ENCODE measurements at regions not wholly inside any gene's neighbourhood (a gene's known extent, or its start where the extent isn't known, plus 50 kb on each side); places are given as distances from the start of the nearest gene placed in this dataset.

- no CpG with 5 or more reads among the region's 1 CpG for WGBS (ENCODE audit: insufficient coverage)
- no peaks in the 10 kb centered on the region for H3K36me3 ChIP-seq (ENCODE audit: control insufficient read depth in 4 of 4, insufficient read depth in 4 of 4, low read length in 3 of 4)
- H3K27me3 ChIP-seq (replicated peaks in 2 of 5; ENCODE audit: control insufficient read depth in 4 of 5, insufficient read depth in 5 of 5, low read length in 4 of 5): no peaks in the 10 kb centered on the region
- ChIA-PET POLR2A (interaction anchor here (0.9 kb wide), 1 partner anchor 13 kb away, joined by 5 read pairs; no protein-coding TSS in a partner anchor), CTCF (interaction anchor here (0.7 to 2.3 kb wide), 3 partner anchors 24 to 35 kb away, joined by 3 to 13 read pairs (median 3); no protein-coding TSS in a partner anchor)
- peak overlapping the region in 5 of 7 experiments; percentile 16 to 68 (median 45) for H3K4me3 ChIP-seq (ENCODE audit: control insufficient read depth in 1 of 7, extremely low read depth in 1 of 7, insufficient read depth in 4 of 7, low read depth in 2 of 7, low read length in 6 of 7)
- H3K9me3 ChIP-seq (ENCODE audit: control extremely low read depth in 1 of 5, control insufficient read depth in 4 of 5, insufficient read depth in 2 of 5, low read depth in 1 of 5, low read length in 4 of 5): peaks cover 0 to 3% (median 0%) of the 10 kb centered on the region in 5 experiments
- H3K27ac ChIP-seq (ENCODE audit: insufficient read depth in 1 of 2, low read depth in 1 of 2, low read length in 2 of 2, poor library complexity in 1 of 2, severe bottlenecking in 2 of 2): peak overlapping the region; percentile 15 to 28
- H3K4me1 ChIP-seq (ENCODE audit: control extremely low read depth in 1 of 4, control insufficient read depth in 4 of 4, insufficient read depth in 4 of 4, low read length in 3 of 4): peaks cover 30 to 52% (median 42%) of the 10 kb centered on the region in 4 experiments
- DNase-seq: no peak
Observed at GRCh38 chr3:152218602-152219001, 50.1 kb upstream of the MBNL1 start.
